ENCODE measurements at regions not wholly inside any gene's neighbourhood (a gene's known extent, or its start where the extent isn't known, plus 50 kb on each side); places are given as distances from the start of the nearest gene placed in this dataset.

DNA sequence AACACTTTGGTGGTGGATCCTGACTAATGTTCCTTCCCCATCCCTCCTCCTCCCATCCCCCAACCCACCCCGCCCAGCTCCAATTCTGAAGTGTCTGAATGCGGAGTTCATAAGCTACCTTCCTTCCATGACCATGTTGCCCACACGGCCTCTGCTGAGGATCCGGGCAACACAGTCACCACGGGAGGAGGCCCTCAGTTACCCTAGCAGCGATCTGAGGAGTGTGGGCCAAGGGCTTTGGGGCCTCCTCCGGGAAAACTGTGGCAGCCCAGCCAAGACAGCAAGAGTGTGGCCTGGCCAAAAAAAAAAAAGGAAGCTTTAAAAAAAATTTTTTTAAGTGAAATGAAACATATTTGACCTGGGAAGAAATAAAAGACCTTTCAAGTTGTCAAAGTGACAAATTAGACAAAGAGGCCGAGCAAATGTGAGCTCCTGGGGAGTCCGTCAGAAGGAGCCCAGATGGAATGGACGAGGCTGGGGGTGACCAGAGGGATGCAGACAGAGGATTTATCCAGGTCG lies 169.0 kb upstream of the PKDCC start:
- TF ChIP-seq POLR2AphosphoS5 (IDR thresholded peaks at IDR 0.05) = no peak
- TF ChIP-seq, protein P1, sequence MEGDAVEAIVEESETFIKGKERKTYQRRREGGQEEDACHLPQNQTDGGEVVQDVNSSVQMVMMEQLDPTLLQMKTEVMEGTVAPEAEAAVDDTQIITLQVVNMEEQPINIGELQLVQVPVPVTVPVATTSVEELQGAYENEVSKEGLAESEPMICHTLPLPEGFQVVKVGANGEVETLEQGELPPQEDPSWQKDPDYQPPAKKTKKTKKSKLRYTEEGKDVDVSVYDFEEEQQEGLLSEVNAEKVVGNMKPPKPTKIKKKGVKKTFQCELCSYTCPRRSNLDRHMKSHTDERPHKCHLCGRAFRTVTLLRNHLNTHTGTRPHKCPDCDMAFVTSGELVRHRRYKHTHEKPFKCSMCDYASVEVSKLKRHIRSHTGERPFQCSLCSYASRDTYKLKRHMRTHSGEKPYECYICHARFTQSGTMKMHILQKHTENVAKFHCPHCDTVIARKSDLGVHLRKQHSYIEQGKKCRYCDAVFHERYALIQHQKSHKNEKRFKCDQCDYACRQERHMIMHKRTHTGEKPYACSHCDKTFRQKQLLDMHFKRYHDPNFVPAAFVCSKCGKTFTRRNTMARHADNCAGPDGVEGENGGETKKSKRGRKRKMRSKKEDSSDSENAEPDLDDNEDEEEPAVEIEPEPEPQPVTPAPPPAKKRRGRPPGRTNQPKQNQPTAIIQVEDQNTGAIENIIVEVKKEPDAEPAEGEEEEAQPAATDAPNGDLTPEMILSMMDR (IDR thresholded peaks at IDR 0.05 in 8 of 11, conservative IDR thresholded peaks at IDR 0.05 in 3 of 11) = no peak
- no peak for TF ChIP-seq POLR2A (IDR thresholded peaks at IDR 0.05)
